ENCODE measurements at regions not wholly inside any gene's neighbourhood (a gene's known extent, or its start where the extent isn't known, plus 50 kb on each side); places are given as distances from the start of the nearest gene placed in this dataset.

- TF ChIP-seq CTCF (conservative IDR thresholded peaks at IDR 0.05): no peak
- TF ChIP-seq ZFX (IDR thresholded peaks at IDR 0.05): no peak
Measured at GRCh38 chr2:237260039-237260620, 153.8 kb downstream of the COL6A3 start.
